ENCODE measurements at regions not wholly inside any gene's neighbourhood (a gene's known extent, or its start where the extent isn't known, plus 50 kb on each side); places are given as distances from the start of the nearest gene placed in this dataset.

GRCh38 chr11:33549483-33549882 lies 151.1 kb downstream of the C11orf91 start:
- no peak overlapping the region for H3K4me2 ChIP-seq (ENCODE audit: low read depth, low read length, poor library complexity, severe bottlenecking)
- H3K27ac ChIP-seq (ENCODE audit: low read depth, low read length): no peak overlapping the region
- H3F3A ChIP-seq (ENCODE audit: insufficient read depth): no peaks in the 10 kb centered on the region
- H3K9me3 ChIP-seq (ENCODE audit: insufficient read depth, low read length): no peaks in the 10 kb centered on the region
- no peak overlapping the region for H3K4me3 ChIP-seq (ENCODE audit: insufficient read depth, low read length, poor library complexity, severe bottlenecking)
- H3K79me2 ChIP-seq (ENCODE audit: insufficient read depth, low read length): no peaks in the 10 kb centered on the region
- TF ChIP-seq EZH2phosphoT487 (conservative IDR thresholded peaks at IDR 0.05; ENCODE audit: low read length): no peak
- no peaks in the 10 kb centered on the region for H3K36me3 ChIP-seq (ENCODE audit: low read length)
- no peaks in the 10 kb centered on the region for H4K20me1 ChIP-seq (ENCODE audit: low read depth, low read length)
- no peak overlapping the region for H2AFZ ChIP-seq (ENCODE audit: low read depth, low read length, severe bottlenecking)
- no peaks in the 10 kb centered on the region for H3K9me2 ChIP-seq (replicated peaks; ENCODE audit: insufficient read depth, low read length)
- H3K27me3 ChIP-seq (ENCODE audit: low read length): no peaks in the 10 kb centered on the region
- no peak overlapping the region for H3K9ac ChIP-seq (ENCODE audit: low read length)

GRCh38 chr11:33545931-33546330 lies 154.7 kb downstream of the C11orf91 start:
- Histone ChIP-seq H3K27me3 (ENCODE audit: low read length) (no peaks in the 10 kb centered on the region), H3K9me3 (ENCODE audit: insufficient read depth, low read length) (no peaks in the 10 kb centered on the region), H3F3A (ENCODE audit: insufficient read depth) (no peaks in the 10 kb centered on the region), H4K20me1 (ENCODE audit: low read depth, low read length) (no peaks in the 10 kb centered on the region), H2AFZ (ENCODE audit: low read depth, low read length, severe bottlenecking) (no peak overlapping the region), H3K4me3 (ENCODE audit: insufficient read depth, low read length, poor library complexity, severe bottlenecking) (no peak overlapping the region), H3K4me2 (ENCODE audit: low read depth, low read length, poor library complexity, severe bottlenecking) (no peak overlapping the region), H3K9ac (ENCODE audit: low read length) (no peak overlapping the region), H3K27ac (ENCODE audit: low read depth, low read length) (no peak overlapping the region), H3K9me2 (replicated peaks; ENCODE audit: insufficient read depth, low read length) (no peaks in the 10 kb centered on the region), H3K36me3 (ENCODE audit: low read length) (no peaks in the 10 kb centered on the region), H3K79me2 (ENCODE audit: insufficient read depth, low read length) (no peaks in the 10 kb centered on the region)
- TF ChIP-seq CTCF (IDR thresholded peaks at IDR 0.05; ENCODE audit: insufficient read depth, low read length, poor library complexity, severe bottlenecking): no peak
- TF ChIP-seq EZH2phosphoT487 (conservative IDR thresholded peaks at IDR 0.05; ENCODE audit: low read length): no peak

GRCh38 chr11:33544593-33545373 lies 155.8 kb downstream of the C11orf91 start:
- Histone ChIP-seq H3K9me2 (replicated peaks; ENCODE audit: insufficient read depth, low read length) (no peaks in the 10 kb centered on the region), H4K20me1 (ENCODE audit: low read depth, low read length) (no peaks in the 10 kb centered on the region), H3K27me3 (ENCODE audit: low read length) (no peaks in the 10 kb centered on the region), H3K4me3 (ENCODE audit: insufficient read depth, low read length, poor library complexity, severe bottlenecking) (no peak overlapping the region), H3K9me3 (ENCODE audit: insufficient read depth, low read length) (no peaks in the 10 kb centered on the region), H3K4me2 (ENCODE audit: low read depth, low read length, poor library complexity, severe bottlenecking) (no peak overlapping the region), H2AFZ (ENCODE audit: low read depth, low read length, severe bottlenecking) (no peak overlapping the region), H3K9ac (ENCODE audit: low read length) (no peak overlapping the region), H3K79me2 (ENCODE audit: insufficient read depth, low read length) (no peaks in the 10 kb centered on the region), H3F3A (ENCODE audit: insufficient read depth) (no peaks in the 10 kb centered on the region), H3K36me3 (ENCODE audit: low read length) (no peaks in the 10 kb centered on the region), H3K27ac (ENCODE audit: low read depth, low read length) (no peak overlapping the region)
- no peak for TF ChIP-seq CTCF (IDR thresholded peaks at IDR 0.05; ENCODE audit: insufficient read depth, low read length, poor library complexity, severe bottlenecking)
- no peak for TF ChIP-seq EZH2phosphoT487 (conservative IDR thresholded peaks at IDR 0.05; ENCODE audit: low read length)

- TF ChIP-seq EZH2phosphoT487 (conservative IDR thresholded peaks at IDR 0.05; ENCODE audit: low read length) (no peak), CTCF (IDR thresholded peaks at IDR 0.05; ENCODE audit: insufficient read depth, low read length, poor library complexity, severe bottlenecking) (no peak)
- Histone ChIP-seq H3F3A (ENCODE audit: insufficient read depth) (no peaks in the 10 kb centered on the region), H3K27ac (ENCODE audit: low read depth, low read length) (no peak overlapping the region), H3K4me3 (ENCODE audit: insufficient read depth, low read length, poor library complexity, severe bottlenecking) (no peak overlapping the region), H3K9ac (ENCODE audit: low read length) (no peak overlapping the region), H2AFZ (ENCODE audit: low read depth, low read length, severe bottlenecking) (no peak overlapping the region), H3K27me3 (ENCODE audit: low read length) (no peaks in the 10 kb centered on the region), H3K4me2 (ENCODE audit: low read depth, low read length, poor library complexity, severe bottlenecking) (no peak overlapping the region), H3K36me3 (ENCODE audit: low read length) (no peaks in the 10 kb centered on the region), H3K79me2 (ENCODE audit: insufficient read depth, low read length) (no peaks in the 10 kb centered on the region), H3K9me2 (replicated peaks; ENCODE audit: insufficient read depth, low read length) (no peaks in the 10 kb centered on the region), H4K20me1 (ENCODE audit: low read depth, low read length) (no peaks in the 10 kb centered on the region), H3K9me3 (ENCODE audit: insufficient read depth, low read length) (no peaks in the 10 kb centered on the region)
These were observed 156.8 kb downstream of the C11orf91 start for GRCh38 chr11:33543823-33544222.
